GM08714 (cell line): ENCODE measurements at regions not wholly inside any gene's neighbourhood (a gene's known extent, or its start where the extent isn't known, plus 50 kb on each side); places are given as distances from the start of the nearest gene placed in this dataset.
"Not testable (repeated sequence)": the region's sequence is repeated elsewhere in the genome, so short reads cannot be mapped to it uniquely, and the experiment has no call there.

Source experiments
- H3K4me3 ChIP-seq: fragments of 200-500 bp; sonication (Bioruptor generic); 2 replicates; pipeline ENCODE4 v1.5.1; 2014; ENCODE audit warnings: mild to moderate bottlenecking, low read length, inconsistent platforms
- ZNF274 ChIP-seq: IDR thresholded peaks from 2 replicates; pipeline ENCODE4 v1.6.1; 2012; ENCODE audit warnings: mild to moderate bottlenecking, low read depth, low read length

DNA sequence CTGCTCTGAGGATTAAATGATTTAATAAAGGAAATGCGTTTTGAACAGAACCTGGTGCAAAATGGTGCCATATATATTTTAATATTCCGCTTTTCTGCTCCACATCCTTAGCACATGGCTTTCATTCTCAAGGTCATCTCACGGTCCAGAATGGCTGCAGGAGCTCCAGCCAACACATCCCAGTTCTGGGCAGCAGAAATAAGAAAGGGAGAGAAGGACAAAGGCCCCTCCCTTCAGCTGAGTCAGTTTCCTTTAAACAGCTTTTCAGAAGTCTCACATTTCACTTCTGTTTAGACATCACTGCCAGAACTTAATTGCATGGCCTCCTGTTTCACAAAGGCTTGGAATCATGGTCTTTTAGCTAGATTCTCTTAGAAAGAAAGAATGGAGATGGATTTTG is 75.2 kb upstream of the LRRN2 start:
- TF ChIP-seq ZNF274, result no peak
- no peak overlapping the region for H3K4me3 ChIP-seq

DNA sequence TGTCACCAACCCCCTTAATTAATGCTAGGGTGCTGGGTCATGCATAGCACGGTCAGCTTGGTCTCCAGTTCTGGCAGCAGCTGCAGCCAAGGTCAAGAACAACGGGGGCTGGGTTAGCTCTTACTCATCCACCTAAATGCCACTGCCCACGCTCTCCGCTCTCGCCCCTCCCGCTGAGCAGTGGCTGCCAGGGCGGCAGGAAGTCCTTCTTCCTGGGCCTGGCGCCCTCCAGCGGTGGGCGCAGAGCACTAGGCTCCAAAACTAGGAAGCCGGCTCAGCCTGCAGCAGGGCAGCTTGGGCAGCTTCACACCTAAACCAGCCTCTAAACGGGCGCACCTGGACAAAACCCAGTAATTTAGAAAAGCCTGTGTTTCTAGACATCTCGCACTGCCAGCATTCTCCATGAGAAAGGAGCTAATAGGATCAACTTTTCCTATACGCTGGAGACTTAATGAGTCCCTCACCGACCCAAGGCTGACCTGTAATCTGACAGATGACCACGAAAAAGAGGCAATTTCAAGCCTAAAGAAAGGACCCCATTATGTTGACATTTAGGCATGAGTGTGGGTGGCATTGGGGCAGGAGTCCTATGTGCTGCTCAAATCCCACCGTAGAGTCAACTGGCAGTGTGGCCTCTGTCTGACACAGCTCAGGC is 78.4 kb upstream of the LRRN2 start:
- no peak for TF ChIP-seq ZNF274
- H3K4me3 ChIP-seq, result no peak overlapping the region

DNA sequence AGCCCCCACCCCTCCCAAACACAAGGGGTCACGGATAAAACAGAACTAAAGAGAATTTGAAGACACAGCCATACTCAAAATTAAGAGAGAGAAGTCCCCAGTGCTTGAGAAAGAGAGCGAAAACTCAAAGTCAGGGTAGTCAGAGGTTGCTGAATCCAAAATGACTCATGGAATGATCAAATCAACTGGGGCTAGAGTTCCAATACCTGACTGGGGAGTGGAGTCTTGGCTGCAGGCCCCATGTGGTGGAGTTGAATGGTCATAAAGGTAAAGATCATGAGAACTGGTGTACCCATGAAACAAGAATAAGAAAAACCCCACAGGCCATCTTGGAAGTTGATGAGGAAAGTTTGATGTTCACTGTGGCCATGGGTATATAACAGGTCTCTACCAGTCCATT is 84.5 kb upstream of the LRRN2 start:
- TF ChIP-seq ZNF274, result no peak

DNA sequence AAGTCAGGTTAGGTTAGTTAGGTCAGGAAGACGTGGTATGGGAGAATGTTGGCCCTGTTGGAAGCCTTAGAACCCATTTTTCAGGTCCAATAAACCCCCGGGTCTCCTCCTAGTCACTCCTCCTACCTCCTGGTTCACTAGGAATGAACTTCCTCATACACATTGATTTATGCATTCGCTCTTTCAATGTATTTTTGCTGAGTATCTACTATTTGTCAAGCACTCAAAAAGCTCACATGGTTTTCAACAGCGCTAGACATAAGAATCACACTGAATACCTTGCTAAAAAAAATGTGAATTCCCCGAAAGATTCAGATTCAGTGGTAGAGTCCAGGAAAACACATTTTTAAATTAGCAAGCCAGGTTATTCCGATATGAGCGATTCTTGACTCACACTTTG is 85.8 kb upstream of the LRRN2 start:
- H3K4me3 ChIP-seq, result no peak overlapping the region
- no peak for TF ChIP-seq ZNF274

More for the DNA sequence above, 84.5 kb upstream of the LRRN2 start:
- H3K4me3 ChIP-seq, result no peak overlapping the region

DNA sequence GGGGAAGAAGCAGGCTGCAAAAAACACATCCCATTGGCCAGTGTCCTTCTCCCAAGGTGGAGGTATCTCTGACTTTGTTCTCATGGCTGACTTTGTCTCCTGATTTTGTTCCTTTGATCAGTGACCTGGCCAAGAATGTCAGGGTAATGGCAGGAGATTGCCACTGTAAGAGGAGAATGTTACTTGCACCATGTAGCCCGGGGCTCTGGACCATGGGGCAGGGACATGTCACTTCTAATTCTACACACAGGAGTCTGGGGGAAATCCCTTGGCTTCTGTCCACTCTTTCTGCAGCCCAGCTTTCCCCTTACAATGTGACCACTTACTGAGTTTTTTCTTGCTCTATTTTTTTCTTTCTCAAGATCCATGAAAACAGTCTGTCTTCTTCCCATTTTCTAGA is 87.7 kb upstream of the LRRN2 start:
- TF ChIP-seq ZNF274, result no peak
- no peak overlapping the region for H3K4me3 ChIP-seq

DNA sequence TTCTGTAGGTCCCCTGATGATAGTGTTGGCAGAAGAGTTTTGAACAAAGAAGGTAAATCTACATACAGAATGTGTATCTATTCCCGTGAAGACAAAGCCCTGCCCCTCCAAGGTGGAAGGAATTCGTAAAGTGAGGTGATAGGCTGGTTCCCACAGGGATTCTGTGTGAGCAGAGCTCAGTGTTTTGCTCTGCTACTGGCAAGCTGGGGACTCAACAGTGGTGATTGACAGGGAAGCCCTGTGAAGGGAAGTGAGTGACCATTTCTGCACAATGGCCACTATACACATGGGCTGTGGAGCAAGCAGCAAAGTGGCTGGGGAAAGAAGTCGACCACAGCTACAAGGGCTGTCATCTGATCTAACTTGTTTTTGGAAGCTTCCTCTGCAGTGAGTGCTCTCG is 90.0 kb upstream of the LRRN2 start:
- no peak for TF ChIP-seq ZNF274
- no peak overlapping the region for H3K4me3 ChIP-seq

DNA sequence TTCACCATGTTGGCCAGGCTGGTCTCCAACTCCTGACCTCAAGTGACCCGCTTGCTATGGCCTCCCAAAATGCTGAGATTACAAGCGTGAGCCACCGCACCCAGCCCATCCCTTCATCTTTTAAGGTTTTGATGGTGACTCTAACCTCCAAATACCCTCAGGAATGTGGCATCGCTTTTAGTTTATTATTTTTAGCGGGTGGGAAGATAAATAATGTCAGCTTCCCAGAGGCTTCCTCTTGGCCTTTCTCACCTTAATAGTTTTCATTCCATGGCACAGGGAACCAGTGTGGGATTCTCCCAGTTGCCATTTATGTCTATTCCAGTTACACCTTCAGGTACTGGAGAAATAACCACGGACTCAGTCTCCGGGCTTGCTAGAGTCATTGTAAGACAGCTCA is 92.1 kb upstream of the LRRN2 start:
- no peak overlapping the region for H3K4me3 ChIP-seq
- TF ChIP-seq ZNF274, result no peak

DNA sequence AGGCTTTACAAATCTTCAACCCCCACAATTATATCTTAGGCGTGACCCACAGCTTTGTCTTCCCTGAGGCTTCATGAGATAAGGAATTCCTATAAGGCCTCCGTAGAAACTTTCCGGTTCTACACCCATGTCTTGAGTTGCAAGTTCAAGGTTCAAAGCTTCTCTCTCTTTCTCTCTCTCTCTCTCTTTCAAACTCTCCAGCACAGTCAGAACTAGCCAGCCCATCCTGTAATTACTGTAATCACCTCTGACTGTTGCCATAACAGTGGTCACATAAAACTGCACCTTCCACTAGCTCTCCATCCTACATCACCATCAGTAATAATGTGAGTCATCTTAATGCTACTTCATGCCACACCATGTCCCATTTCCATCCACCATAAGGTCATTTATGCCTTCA is 90.0 kb upstream of the NFASC start:
- no peak overlapping the region for H3K4me3 ChIP-seq
- TF ChIP-seq ZNF274, result no peak

DNA sequence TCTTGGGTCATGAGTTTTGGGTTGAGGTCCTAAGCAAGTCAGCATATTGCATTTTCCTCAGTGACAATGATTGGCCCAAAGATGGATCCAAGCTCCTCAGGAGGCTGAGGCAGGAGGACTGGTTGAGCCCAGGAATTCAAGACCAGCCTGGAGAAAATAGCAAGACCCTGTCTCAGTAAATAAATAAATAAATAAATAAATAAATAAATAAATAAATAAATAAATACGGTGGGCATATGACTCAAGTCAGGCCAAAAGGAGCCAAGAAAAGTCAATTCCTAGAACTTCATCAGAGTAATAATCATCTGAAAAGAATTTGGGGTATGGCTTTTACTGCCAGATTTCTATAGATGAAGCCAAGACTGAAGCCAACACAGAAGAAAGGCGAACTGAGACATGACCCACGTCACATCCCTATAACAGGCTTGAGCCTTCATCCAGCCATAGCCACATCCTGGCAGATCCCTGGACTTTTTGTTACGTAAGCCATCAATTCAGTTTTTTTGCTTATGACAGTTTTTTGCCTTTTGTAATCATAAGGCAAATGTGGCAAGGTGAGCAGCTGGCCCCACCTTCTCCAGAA is 88.5 kb upstream of the NFASC start:
- H3K4me3 ChIP-seq, result no peak overlapping the region
- TF ChIP-seq ZNF274, result no peak

DNA sequence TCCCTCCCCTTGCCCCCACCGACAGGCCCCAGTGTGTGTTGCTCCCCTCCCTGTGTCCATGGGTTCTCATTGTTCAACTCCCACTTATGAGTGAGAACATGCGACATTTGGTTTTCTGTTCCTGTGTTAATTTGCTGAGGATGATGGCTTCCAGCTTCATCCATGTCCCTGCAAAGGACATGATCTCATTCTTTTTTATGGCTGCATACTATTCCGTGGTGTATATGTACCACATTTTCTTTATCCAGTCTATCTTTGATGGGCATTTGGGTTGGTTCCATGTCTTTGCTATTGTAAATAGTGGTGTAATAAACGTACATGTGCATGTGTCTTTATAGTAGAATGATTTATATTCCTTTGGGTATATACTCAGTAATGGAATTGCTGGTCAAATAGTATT is 85.6 kb upstream of the NFASC start:
- H3K4me3 ChIP-seq, result not testable (repeated sequence)

DNA sequence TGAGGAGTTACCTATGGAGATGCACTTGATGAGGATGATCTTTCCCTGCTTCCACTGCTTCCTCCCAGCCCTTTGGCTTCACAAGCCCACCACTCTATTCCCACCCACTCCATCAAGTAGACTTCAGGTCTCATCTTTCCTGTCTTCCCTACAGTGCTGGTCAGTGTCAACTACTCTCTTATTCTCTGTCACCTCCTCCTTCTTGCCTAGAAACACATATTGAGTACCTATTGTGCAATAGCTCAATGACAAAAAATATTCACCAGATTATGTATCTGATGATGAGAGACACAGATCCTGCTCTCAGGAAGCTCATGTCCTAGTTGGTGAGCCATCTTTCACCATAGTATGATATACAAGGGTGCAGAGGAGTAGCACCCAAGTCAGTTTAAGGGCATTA is 82.2 kb upstream of the NFASC start:
- no peak for TF ChIP-seq ZNF274
- H3K4me3 ChIP-seq, result no peak overlapping the region

DNA sequence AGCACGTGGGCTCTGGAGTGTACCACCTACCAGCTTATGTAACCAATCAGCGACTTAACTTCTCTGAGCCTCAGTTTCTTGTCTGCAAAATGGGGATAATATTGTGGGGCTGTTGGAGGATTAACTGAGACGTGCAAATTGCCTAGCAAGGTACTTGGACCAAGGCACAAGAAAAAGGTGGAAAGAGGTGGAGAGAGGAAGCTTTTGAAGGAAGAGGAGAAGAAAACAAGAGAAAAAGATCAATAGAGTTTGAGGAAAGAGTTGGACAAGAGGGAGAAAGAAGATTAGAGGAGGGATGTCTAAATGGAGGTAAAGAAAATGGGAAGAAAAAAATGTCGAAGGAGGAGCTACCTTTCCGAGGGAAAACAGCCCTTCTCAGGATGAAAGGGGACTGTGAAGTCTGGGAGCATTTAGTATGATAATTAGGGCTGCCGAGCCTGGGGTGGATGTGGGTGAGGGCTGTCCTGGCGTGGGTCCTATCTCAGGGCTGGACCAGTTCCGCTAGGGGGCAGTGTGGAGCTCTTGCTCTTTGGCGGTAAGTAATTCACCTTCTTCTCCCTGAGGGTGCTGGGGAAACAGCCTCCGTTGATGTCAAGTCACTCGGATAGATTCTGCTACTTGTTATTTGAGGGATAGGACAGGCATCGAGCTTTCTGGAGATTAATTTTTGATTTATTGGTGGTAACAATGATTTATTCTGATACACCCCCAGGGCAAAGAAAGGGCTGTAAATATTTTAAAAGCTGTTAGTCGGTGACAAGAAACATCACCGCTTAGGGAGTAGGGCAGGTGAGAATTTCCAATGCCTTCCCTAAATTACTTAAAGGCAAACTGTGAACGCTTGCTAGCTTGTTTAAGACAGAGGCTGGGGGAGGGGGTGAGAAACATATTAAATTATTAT is 79.0 kb upstream of the NFASC start:
- H3K4me3 ChIP-seq, result no peak overlapping the region
- TF ChIP-seq ZNF274, result no peak

DNA sequence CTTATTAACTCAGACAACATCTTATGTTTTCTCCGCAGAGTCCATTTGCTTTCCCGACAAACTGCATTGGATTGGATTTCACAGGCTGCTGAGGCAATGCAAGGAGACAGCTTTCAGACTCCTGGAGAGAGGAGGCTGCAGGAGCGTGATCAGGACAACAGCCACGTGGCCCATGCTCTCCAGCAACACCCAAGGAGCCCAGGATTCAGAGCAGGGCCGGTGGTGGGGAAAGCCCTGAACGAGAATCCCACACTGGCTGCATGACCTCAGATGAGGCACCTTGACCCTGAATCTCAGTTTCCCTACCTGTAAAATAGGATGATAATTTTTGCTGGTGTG is 78.3 kb upstream of the NFASC start:
- H3K4me3 ChIP-seq, result no peak overlapping the region
- no peak for TF ChIP-seq ZNF274

DNA sequence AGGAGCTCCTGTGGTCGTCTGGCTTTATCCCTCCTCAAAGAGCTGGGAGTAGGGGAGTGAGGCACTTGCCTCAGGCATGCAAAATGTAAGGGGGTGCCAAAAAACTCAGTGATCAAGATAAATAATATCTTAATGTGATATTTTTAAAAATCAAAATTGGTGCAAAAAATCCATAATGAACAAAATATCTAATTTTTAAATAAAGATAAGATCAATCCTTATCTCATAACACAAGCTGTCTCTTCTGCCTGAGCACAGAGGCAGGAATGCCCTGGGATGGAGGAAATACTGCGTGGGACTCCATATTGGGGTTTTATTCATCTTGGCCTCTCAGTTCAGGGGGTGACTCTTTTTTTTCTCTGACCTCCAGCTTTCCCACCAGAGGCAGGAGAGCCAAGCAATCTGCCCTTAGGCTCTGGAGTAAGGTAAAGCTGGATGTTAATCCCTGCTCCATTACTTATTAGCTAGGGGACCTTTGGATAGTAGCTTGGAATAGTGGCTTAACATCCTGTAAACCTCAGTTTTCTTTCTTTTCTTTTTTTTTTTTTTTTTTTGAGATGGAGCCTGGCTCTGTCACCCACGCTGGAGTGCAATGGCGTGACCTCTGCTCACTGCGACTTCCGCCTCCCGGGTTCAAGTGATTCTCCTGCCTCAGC is 77.3 kb upstream of the NFASC start:
- TF ChIP-seq ZNF274, result no peak
- H3K4me3 ChIP-seq, result no peak overlapping the region

DNA sequence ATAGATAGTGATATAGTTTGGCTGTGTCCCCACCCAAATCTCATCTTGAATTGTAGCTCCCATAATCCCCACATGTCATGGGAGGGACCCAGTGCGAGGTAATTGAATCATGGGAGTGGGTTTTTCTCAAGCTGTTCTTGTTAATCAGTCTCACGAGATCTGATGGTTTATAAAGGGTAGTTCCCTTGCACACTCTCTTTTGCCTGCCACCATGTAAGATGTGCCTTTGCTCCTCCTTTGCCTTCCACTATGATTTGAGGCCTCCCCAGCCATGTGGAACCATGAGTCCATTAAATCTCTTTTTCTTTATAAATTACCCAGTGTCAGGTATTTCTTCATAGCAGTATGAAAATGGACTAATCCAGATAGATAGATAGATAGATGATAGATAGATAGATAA is 73.8 kb upstream of the NFASC start:
- not testable (repeated sequence) for H3K4me3 ChIP-seq

DNA sequence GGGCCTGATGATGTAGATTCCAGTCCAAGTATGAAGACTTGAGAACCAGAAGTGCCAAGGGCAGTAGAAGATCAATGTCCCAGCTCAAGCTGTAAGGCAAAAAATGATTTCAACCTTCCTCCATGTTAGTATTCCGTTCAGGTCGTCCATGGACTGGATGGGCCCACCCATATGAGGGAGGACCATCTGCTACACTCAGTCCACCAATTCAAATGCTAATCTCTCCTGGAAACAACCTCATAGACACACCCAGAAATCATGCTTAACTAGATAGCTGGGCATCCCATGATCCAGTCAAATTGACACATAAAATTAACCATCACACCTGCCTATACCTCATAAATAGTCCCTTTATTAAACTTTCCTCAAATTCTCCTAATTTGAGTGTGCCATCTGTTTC is 73.3 kb upstream of the NFASC start:
- no peak for TF ChIP-seq ZNF274
- H3K4me3 ChIP-seq, result no peak overlapping the region
